Iris pigment epithelial cell (primary cell): ENCODE measurements at regions not wholly inside any gene's neighbourhood (a gene's known extent, or its start where the extent isn't known, plus 50 kb on each side); places are given as distances from the start of the nearest gene placed in this dataset.
A peak's percentile ranks its signal among the peaks of the same experiment; 100 is the strongest.

ENCODE experiments used
- DNase-seq: peaks from one replicate; pipeline ENCODE4 v3.0.0-alpha.2; 2011; ENCODE audit warnings: low read depth

- no peak for DNase-seq
Observed at GRCh38 chr14:65934070-65934435, 521.5 kb downstream of the FUT8 start.

- DNase-seq: no peak
Observed at GRCh38 chr14:65936342-65936975, 523.9 kb downstream of the FUT8 start.

GRCh38 chr14:65937079-65937959 is 524.8 kb downstream of the FUT8 start:
- DNase-seq: no peak

- DNase-seq: no peak
Observed at GRCh38 chr14:65937960-65938316, 525.4 kb downstream of the FUT8 start.

GRCh38 chr14:65938738-65939137 is 526.2 kb downstream of the FUT8 start:
- DNase-seq: no peak

- DNase-seq: no peak
Observed at GRCh38 chr14:65939184-65939583, 526.7 kb downstream of the FUT8 start.

- no peak for DNase-seq
Observed at GRCh38 chr14:65940056-65940735, 527.7 kb downstream of the FUT8 start.

GRCh38 chr14:65941091-65941490 is 528.6 kb downstream of the FUT8 start:
- DNase-seq: no peak

GRCh38 chr14:65943150-65943549 is 530.6 kb downstream of the FUT8 start:
- no peak for DNase-seq

- DNase-seq: no peak
Observed at GRCh38 chr14:65943916-65944410, 531.4 kb downstream of the FUT8 start.

GRCh38 chr14:65945327-65945726 is 532.8 kb downstream of the FUT8 start:
- no peak for DNase-seq

- no peak for DNase-seq
Observed at GRCh38 chr14:65946494-65946893, 534.0 kb downstream of the FUT8 start.

- no peak for DNase-seq
Observed at GRCh38 chr14:65948302-65948701, 535.8 kb downstream of the FUT8 start.

- peak; percentile 43 for DNase-seq
Observed at GRCh38 chr14:65949711-65950516, 536.3 kb upstream of the CCDC196 start.

- no peak for DNase-seq
Observed at GRCh38 chr14:65954942-65955341, 531.2 kb upstream of the CCDC196 start.

- no peak for DNase-seq
Observed at GRCh38 chr14:65957631-65958205, 528.5 kb upstream of the CCDC196 start.

- peak; percentile 12 for DNase-seq
Observed at GRCh38 chr14:65958664-65959562, 527.3 kb upstream of the CCDC196 start.

GRCh38 chr14:65959563-65960024 is 526.6 kb upstream of the CCDC196 start:
- DNase-seq: no peak

GRCh38 chr14:65961004-65961403 is 525.2 kb upstream of the CCDC196 start:
- DNase-seq: peak; percentile 37

GRCh38 chr14:65962952-65963351 is 523.2 kb upstream of the CCDC196 start:
- DNase-seq: no peak
